ENCODE measurements at regions not wholly inside any gene's neighbourhood (a gene's known extent, or its start where the extent isn't known, plus 50 kb on each side); places are given as distances from the start of the nearest gene placed in this dataset.

GRCh38 chr1:214095896-214096295, 108.1 kb downstream of the PROX1 start:
- FAIRE-seq, result peak; percentile 5

DNA sequence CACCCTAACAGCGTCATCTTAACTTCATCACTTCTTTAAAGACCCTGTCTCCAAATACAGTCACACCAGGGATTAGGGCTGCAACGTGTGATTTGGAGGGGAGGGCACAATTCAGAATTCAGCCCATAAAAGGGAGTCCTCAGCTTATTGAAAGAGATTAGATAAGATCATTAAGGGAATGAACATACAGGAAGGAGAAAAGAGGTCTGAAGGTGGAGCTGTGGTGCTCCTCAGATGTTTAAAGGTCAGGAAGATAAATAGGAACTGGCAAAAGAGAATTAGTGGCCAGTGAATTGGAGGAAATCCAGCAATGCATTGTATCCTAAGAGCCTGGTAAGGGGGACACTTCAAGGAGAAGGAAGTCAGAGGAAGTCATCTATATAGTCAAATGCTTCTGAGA, 113.5 kb downstream of the PROX1 start:
- FAIRE-seq, result no peak

- no peak for FAIRE-seq
Measured at GRCh38 chr1:214101828-214102227, 114.1 kb downstream of the PROX1 start.

GRCh38 chr1:214102907-214103306, 115.1 kb downstream of the PROX1 start:
- FAIRE-seq, result no peak

DNA sequence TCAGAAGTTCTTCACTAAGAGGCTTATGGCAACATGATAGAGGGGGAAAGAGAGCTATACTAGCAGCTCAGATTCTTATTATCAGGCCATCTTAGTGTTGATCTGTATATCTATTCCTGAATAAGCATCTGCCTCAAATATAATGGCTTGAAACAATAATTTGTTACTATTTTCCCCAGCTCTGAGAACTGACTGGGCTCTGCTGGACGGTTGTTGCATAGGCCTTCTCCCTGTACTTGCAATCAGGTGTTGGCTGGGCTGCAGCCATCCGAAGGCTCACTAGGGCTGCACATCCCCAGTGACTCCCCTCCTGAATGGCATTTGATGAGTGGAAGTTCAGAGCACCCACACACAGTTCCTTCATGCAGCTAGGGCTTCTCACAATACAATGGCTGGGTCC, 116.0 kb downstream of the PROX1 start:
- FAIRE-seq, result no peak

DNA sequence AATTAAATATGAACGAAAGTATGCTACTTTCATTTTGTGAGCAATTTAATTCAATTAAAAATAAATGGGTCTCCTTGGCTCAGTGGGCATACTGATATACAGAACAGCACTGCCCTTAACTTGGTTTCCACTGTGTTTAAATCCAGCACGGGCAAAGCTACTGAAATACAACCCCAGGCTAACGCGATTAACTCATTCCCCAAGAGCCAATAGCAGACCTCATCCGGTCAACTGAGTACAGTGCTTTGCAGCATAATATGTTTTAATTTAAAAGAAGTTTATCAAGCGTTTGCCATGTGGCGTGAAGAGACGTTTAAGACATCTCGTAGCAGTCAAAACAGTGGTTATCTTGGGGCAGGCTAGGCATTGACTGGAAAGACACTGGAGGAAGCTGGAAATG, 118.6 kb downstream of the PROX1 start:
- FAIRE-seq, result no peak

- FAIRE-seq, result no peak
Measured at GRCh38 chr1:214107322-214108096, 119.7 kb downstream of the PROX1 start.

DNA sequence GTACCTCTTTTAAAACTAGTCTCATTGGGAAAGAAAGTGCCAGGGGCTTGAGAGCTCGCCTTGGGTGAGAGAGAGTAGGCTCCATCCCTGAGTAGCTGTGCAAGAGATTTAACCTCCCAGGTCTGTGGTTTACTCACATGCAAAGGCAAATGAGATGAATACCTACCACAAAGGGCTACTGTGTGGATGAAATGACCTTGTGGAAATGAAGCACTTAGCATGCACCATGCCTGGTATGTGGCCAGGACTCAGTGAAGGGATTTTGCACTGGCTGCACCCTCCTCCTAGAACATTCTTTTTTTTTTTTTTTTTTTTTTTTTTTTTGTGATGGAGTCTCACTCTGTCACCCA, 120.3 kb downstream of the PROX1 start:
- FAIRE-seq, result no peak

DNA sequence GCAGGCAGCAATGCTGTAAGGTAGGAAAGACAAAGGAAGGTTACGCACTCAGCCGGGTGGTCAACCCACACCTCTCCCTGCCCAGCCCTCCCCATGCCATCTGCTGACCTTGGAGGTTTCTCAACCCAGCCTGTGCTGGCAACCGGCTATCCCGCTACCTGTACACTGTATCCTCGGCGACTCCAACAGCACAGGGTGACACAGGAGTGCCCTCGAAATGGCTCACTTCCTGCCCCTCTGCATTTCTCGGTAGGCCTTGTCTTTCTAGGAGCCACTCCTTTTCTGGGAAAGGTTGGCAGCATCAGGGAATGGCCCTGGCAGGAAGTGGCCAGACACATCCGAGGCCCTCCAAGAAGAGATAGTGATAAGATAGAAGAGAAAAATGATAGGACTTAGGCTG, 124.0 kb downstream of the PROX1 start:
- no peak for FAIRE-seq

- no peak for FAIRE-seq
Measured at GRCh38 chr1:214116258-214116657, 128.5 kb downstream of the PROX1 start.

GRCh38 chr1:214117780-214118179, 130.0 kb downstream of the PROX1 start:
- no peak for FAIRE-seq

- FAIRE-seq, result no peak
Measured at GRCh38 chr1:214120191-214120590, 132.4 kb downstream of the PROX1 start.

- FAIRE-seq, result no peak
Measured at GRCh38 chr1:214120951-214121350, 133.2 kb downstream of the PROX1 start.

DNA sequence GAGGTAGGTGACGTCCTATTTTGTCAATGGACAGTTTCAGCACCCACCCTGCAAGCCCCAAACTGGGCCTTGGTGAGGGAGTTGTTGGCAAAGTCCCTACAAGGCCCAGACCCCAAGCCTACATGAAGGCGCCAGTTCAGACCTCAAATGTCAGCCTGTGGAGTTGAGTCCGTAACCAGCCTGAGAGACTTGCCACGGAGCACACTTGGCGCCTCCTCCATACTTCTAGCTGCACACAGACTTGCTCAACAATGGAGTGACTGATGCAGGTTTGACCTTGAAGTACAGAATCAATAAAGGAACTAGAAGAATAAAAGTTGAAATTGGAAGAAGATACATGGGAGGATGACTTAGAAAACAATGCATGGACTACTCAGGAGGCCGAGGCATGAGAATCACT, 134.3 kb downstream of the PROX1 start:
- FAIRE-seq, result no peak

DNA sequence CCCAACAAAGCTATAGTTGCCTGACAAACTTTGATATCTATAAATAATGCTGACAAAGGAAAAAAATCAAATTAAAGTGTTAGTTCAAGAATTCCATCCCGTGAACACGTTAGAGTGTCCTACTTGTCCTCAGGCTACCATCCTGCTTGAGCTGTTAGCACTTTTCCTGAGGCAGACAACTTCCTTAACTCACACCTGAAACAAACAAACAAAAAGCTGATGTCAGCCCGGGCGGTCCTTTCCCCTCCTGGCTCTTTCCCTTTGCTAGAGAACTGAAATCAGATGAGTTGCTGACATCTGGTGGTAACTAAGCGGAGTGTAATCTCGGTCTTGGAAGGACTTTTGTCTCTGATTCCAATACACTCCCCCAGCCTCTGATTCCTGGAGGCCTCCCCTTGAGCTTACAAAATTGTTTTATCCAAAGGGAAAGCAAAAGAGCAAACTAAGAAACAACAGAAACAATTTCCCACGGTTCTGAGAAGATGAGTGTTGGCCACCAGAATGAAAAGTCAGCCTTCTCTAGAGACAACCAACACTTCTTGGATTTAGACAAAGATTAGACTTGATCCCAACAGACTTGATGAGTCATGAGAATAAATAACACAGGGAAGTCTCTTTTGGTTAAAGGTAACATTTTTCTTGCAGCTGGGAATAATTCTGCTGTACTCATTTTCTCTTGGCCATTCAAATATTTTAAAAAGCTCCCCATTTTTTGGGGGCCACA, 135.4 kb downstream of the PROX1 start:
- peak; percentile 98 for FAIRE-seq

DNA sequence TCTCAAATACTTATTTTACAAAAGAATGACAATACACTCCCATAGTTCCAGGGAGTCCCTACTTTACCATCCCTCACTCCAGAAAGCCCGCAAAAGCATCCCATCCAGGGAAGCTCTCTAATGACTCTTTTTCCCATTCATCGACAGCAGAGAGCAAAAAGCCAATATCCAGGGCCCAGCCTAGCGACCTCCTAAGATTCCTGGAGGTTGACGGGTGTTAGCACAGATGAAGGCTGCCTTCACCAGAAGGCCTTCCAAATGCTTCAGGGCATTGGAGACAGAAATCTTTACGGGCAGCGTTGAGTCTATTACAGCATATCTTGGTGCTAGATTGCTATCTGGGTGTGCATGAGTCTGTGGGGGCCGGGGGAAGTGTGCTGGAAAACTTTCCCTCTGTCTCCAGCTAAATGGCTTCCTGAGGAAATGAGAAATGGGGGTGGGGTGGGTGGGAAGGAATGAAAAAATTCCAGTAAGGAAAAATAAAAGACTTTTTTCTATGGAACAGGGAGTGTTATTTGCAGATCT, 136.6 kb downstream of the PROX1 start:
- FAIRE-seq, result no peak

GRCh38 chr1:214124915-214125314, 137.1 kb downstream of the PROX1 start:
- no peak for FAIRE-seq

DNA sequence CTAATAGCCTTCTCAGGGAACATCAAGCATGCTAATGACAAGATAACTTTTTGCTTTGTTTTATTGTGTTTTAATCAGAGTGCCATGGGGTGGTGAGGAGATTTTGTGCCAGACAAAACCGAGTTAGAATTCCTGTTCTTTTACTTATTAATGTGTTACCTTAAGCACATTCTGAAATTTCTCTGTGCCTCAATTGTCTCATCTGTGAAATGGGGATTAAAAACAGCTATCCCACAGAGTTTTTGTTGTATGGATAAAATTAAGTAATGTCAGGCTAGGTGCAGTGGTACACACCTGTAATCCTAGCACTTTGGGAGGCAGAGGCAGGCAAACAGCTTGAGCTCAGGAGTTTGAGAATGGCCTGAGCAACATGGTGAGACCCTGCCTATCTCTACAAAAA, 138.0 kb downstream of the PROX1 start:
- FAIRE-seq, result no peak

DNA sequence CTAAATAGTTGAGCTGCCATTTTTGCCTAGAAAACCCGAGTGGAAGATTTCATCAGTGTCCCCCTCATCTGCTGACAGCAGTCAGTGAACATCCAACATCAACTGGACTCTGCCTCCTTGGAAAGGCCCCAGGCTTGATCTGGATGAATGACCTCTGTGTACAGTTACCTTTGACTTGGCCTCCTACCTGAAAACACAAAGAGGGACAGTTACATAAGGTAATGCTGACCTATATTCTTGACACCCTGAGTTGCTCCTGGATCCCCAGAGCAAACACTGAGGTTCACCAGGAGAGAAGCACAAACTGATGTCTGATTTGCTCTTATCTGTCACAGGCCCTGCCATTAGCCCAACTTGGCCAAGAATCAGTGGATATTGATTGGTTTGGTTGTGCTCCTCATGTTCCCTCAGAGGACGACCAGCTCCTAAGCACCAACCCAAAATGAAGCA, 138.9 kb downstream of the PROX1 start:
- no peak for FAIRE-seq

DNA sequence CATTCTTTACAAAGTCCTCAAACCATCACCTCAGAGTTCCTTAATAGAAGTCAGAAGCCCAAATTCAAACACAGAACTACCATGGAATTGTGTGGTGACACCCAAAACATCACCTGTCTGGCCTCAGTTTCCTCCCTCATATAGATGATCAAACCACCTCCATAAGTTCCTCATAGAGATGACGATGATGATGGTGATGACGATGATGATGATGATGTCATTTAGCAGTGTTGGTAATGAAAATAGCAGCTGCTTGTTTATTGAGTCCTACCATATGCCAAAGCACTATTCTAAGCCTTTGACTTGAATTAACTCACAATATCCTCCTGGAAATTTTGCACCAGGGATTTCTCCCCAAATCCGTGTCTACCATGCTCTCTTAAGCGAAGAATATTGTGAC, 139.9 kb downstream of the PROX1 start:
- no peak for FAIRE-seq

- FAIRE-seq, result no peak
Measured at GRCh38 chr1:214135886-214136285, 145.1 kb upstream of the SMYD2 start.

- no peak for FAIRE-seq
Measured at GRCh38 chr1:214136324-214136919, 144.5 kb upstream of the SMYD2 start.

DNA sequence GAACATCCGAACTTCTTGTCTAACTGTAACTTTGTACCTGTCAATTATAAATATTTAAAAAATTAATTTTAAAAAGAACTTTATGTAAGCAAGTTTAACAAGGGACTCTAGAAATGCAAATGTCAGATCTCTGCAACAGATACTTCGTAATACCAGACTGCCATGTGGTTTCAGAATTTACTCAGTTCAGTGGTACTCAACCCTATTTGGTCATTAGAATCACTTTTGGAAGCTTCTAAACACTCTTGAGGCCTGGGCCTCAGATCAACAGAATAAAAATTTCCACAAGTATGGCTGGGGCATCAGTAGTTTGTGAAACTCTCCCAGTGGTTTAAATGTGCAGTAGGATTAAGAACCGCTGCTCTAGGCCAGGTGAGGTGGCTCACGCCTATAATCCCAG, 139.5 kb upstream of the SMYD2 start:
- no peak for FAIRE-seq
